ENCODE measurements at regions not wholly inside any gene's neighbourhood (a gene's known extent, or its start where the extent isn't known, plus 50 kb on each side); places are given as distances from the start of the nearest gene placed in this dataset.
A peak's percentile ranks its signal among the peaks of the same experiment; 100 is the strongest.

DNA sequence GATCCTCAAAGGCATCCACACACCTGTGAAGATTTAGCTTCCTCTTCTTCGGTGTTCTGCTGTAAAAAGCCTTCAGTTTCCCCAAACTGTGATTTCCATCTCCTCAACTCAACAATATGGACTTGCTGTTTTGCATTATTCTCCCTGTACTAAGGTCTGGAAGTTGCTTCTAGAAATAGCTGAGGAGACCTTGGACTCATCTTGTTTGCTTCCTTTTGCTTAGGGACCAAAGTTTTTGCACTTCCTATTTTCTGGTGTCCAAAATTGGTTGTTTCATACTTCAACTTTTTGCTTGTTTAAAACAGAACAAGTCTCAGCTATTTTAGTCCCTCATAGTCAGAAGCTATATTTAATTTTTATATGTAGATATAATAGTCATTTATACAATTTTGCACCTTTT, 201.9 kb upstream of the COPS8 start:
- Histone ChIP-seq H3K4me3 (no peak overlapping the region), H3K9me3 (peaks cover 0 to 3% of the 10 kb centered on the region in 2 donors), H3K27me3 (no peaks in the 10 kb centered on the region), H3K27ac (no peak overlapping the region), H3K36me3 (no peaks in the 10 kb centered on the region), H3K4me1 (peaks cover 6 to 13% (median 8%) of the 10 kb centered on the region in 4 donors)
- TF ChIP-seq POLR2A (IDR thresholded peaks at IDR 0.05) (no peak), EP300 (IDR thresholded peaks at IDR 0.05; ENCODE audit: low read depth) (no peak), CTCF (IDR thresholded peaks at IDR 0.05) (no peak), POLR2AphosphoS5 (IDR thresholded peaks at IDR 0.05) (no peak)
- no peak for DNase-seq
- intact Hi-C loops (cut with DNase I; ENCODE audit: low total_unique reads): no loop called here
- WGBS, 2 donors (ENCODE audit: low coverage in 1 of 2): 58 to 100% methylated on average over 1 of the region's 1 CpG
- in situ Hi-C loops (cut with MboI; ENCODE audit: low pct_ligation_motif_present in 1 of 4, low pct_unique_long_range_greater_than_20kb in 1 of 4, low sequenced_read_pairs in 3 of 4): no loop called here

DNA sequence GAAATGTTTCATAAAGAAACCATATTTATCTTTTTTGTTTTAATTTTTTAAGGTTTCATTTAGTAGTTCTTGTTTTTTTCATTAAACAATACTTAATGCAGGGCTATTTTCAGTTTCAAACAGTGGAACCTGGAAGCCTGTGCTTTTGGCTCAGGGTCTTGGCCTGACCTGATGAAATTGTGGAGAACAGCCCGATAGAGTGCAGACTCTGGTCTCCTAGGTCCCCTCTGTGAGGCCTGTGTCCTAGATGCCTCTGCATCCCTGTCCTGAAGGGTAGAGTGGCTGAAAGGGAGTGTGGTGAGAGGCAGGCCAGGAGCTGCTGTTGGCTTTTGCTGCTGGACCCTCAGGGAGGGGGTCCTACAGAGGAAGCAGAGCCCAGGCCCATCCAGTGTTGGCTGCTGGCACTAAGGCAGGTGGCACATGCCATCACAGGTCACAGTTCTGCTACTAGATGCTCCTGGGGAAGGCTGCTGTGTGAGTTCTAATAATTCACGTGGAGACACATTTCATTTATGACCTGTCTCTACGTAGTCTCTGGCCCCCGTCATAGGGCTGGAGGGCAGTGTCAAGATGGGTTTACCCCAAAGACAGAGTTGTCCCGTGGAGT, 201.0 kb upstream of the COPS8 start:
- Histone ChIP-seq H3K27me3 (no peaks in the 10 kb centered on the region), H3K9me3 (peaks cover 0 to 3% of the 10 kb centered on the region in 2 donors), H3K27ac (no peak overlapping the region), H3K4me1 (peaks cover 6 to 13% (median 8%) of the 10 kb centered on the region in 4 donors), H3K36me3 (no peaks in the 10 kb centered on the region), H3K4me3 (no peak overlapping the region)
- in situ Hi-C loops (cut with MboI; ENCODE audit: low pct_ligation_motif_present in 1 of 4, low pct_unique_long_range_greater_than_20kb in 1 of 4, low sequenced_read_pairs in 3 of 4): no loop called here
- DNase-seq: no peak
- intact Hi-C loops (cut with DNase I; ENCODE audit: low total_unique reads): no loop called here
- WGBS, 2 donors (ENCODE audit: low coverage in 1 of 2): 68 to 83% methylated on average over 1 to 5 of the region's 5 CpGs
- TF ChIP-seq EP300 (IDR thresholded peaks at IDR 0.05; ENCODE audit: low read depth) (no peak), POLR2A (IDR thresholded peaks at IDR 0.05) (no peak), POLR2AphosphoS5 (IDR thresholded peaks at IDR 0.05) (no peak), CTCF (IDR thresholded peaks at IDR 0.05) (no peak)

- in situ Hi-C loops (cut with MboI; ENCODE audit: low pct_ligation_motif_present in 1 of 4, low pct_unique_long_range_greater_than_20kb in 1 of 4, low sequenced_read_pairs in 3 of 4): no loop called here
- intact Hi-C loops (cut with DNase I; ENCODE audit: low total_unique reads): no loop called here
- DNase-seq: no peak
- H3K4me3 ChIP-seq: no peak overlapping the region
- H3K36me3 ChIP-seq: no peaks in the 10 kb centered on the region
- TF ChIP-seq EP300 (IDR thresholded peaks at IDR 0.05; ENCODE audit: low read depth) (no peak), POLR2A (IDR thresholded peaks at IDR 0.05) (no peak), POLR2AphosphoS5 (IDR thresholded peaks at IDR 0.05) (no peak), CTCF (IDR thresholded peaks at IDR 0.05) (no peak)
- WGBS, 2 donors (ENCODE audit: low coverage in 1 of 2): 78 to 94% methylated on average over 6 to 8 of the region's 8 CpGs
- H3K27me3 ChIP-seq: no peaks in the 10 kb centered on the region
- H3K9me3 ChIP-seq: peaks cover 0 to 3% of the 10 kb centered on the region in 2 donors
- H3K27ac ChIP-seq: peak overlapping the region; percentile 6 to 81 (median 68)
- H3K4me1 ChIP-seq: peaks cover 6 to 13% (median 8%) of the 10 kb centered on the region in 4 donors
These were observed 199.2 kb upstream of the COPS8 start for GRCh38 chr2:236886456-236886855.

DNA sequence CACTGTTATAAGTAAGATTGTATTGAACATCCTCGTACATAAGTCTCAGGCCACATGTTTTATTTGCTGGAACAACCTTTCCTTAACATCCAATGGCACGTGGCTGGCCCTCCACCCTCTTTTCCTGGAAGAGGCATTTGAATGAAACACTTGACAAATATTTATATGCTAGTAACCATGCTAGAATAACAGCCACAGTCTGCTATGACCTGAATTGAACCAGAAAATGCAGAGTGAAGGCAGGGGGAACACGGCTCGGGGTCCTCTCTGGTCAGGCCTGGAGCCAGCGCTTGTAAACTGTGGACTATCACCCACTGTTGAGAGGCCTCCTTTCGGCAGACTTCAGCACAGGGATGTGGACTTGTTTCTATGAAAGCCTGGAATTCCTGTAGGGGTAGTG, 198.2 kb upstream of the COPS8 start:
- H3K27me3 ChIP-seq: no peaks in the 10 kb centered on the region
- intact Hi-C loops (cut with DNase I; ENCODE audit: low total_unique reads): no loop called here
- peak; percentile 25 for DNase-seq
- H3K4me3 ChIP-seq: no peak overlapping the region
- H3K9me3 ChIP-seq: no peaks in the 10 kb centered on the region
- in situ Hi-C loops (cut with MboI; ENCODE audit: low pct_ligation_motif_present in 1 of 4, low pct_unique_long_range_greater_than_20kb in 1 of 4, low sequenced_read_pairs in 3 of 4): no loop called here
- H3K27ac ChIP-seq: peak overlapping the region; percentile 59 to 81 (median 79)
- H3K4me1 ChIP-seq: peaks cover 6 to 13% (median 8%) of the 10 kb centered on the region in 4 donors
- 59 to 100% methylated on average over 1 to 6 of the region's 6 CpGs for WGBS, 2 donors (ENCODE audit: low coverage in 1 of 2)
- H3K36me3 ChIP-seq: no peaks in the 10 kb centered on the region
- TF ChIP-seq EP300 (IDR thresholded peaks at IDR 0.05; ENCODE audit: low read depth) (no peak), POLR2A (IDR thresholded peaks at IDR 0.05) (no peak), CTCF (IDR thresholded peaks at IDR 0.05) (no peak), POLR2AphosphoS5 (IDR thresholded peaks at IDR 0.05) (peak in 1 of 3 donors; percentile 44)
